GM21381 (cell line): ENCODE measurements at regions not wholly inside any gene's neighbourhood (a gene's known extent, or its start where the extent isn't known, plus 50 kb on each side); places are given as distances from the start of the nearest gene placed in this dataset.
"Not testable (repeated sequence)": the region's sequence is repeated elsewhere in the genome, so short reads cannot be mapped to it uniquely, and the experiment has no call there.

Experiments
- ATAC-seq: cut with Tn5 transposase; IDR thresholded peaks from one replicate; pipeline ENCODE4 v1.9.1; 2021; ENCODE audit warnings: mild to moderate bottlenecking, moderate library complexity; ENCODE audit not compliant: unreplicated experiment

- ATAC-seq = no peak
Measured at GRCh38 chr12:13367973-13368372, 171.4 kb downstream of the EMP1 start.

GRCh38 chr12:13365748-13366366, 169.3 kb downstream of the EMP1 start:
- no peak for ATAC-seq

- ATAC-seq = peak; percentile 96
Measured at GRCh38 chr12:13362260-13362841, 165.8 kb downstream of the EMP1 start.

GRCh38 chr12:13359636-13360035, 163.1 kb downstream of the EMP1 start:
- no peak for ATAC-seq

- ATAC-seq = no peak
Measured at GRCh38 chr12:13358391-13358905, 161.9 kb downstream of the EMP1 start.

- no peak for ATAC-seq
Measured at GRCh38 chr12:13350946-13351345, 154.4 kb downstream of the EMP1 start.

- ATAC-seq = no peak
Measured at GRCh38 chr12:13350381-13350780, 153.9 kb downstream of the EMP1 start.

- no peak for ATAC-seq
Measured at GRCh38 chr12:13348464-13348863, 151.9 kb downstream of the EMP1 start.

GRCh38 chr12:13347241-13348043, 150.9 kb downstream of the EMP1 start:
- no peak for ATAC-seq

- no peak for ATAC-seq
Measured at GRCh38 chr12:13345722-13346121, 149.2 kb downstream of the EMP1 start.

GRCh38 chr12:13343375-13343774, 146.8 kb downstream of the EMP1 start:
- ATAC-seq = no peak

- no peak for ATAC-seq
Measured at GRCh38 chr12:13342971-13343370, 146.4 kb downstream of the EMP1 start.

GRCh38 chr12:13340149-13340548, 143.6 kb downstream of the EMP1 start:
- ATAC-seq = no peak

GRCh38 chr12:13339538-13339937, 143.0 kb downstream of the EMP1 start:
- ATAC-seq = no peak

- no peak for ATAC-seq
Measured at GRCh38 chr12:13339091-13339490, 142.6 kb downstream of the EMP1 start.

- no peak for ATAC-seq
Measured at GRCh38 chr12:13337791-13338190, 141.3 kb downstream of the EMP1 start.

GRCh38 chr12:13336216-13336615, 139.7 kb downstream of the EMP1 start:
- ATAC-seq = no peak

- no peak for ATAC-seq
Measured at GRCh38 chr12:13328535-13328934, 132.0 kb downstream of the EMP1 start.

- no peak for ATAC-seq
Measured at GRCh38 chr12:13326076-13326475, 129.6 kb downstream of the EMP1 start.

- not testable (repeated sequence) for ATAC-seq
Measured at GRCh38 chr12:13325037-13325436, 128.5 kb downstream of the EMP1 start.

- ATAC-seq = no peak
Measured at GRCh38 chr12:13318231-13319015, 121.9 kb downstream of the EMP1 start.
